B cell (primary cell): ENCODE measurements at regions not wholly inside any gene's neighbourhood (a gene's known extent, or its start where the extent isn't known, plus 50 kb on each side); places are given as distances from the start of the nearest gene placed in this dataset.

Experiments used
- EZH2 ChIP-seq: IDR thresholded peaks from 2 replicates; pipeline ENCODE4 v1.6.1; 2012; ENCODE audit warnings: borderline replicate concordance, low read depth, mild to moderate bottlenecking, moderate library complexity, low read length; ENCODE audit not compliant: insufficient read depth, poor library complexity, severe bottlenecking
- TF ChIP-seq, protein P1 (sequence below): fragments of 200-600 bp; IDR thresholded peaks from one replicate; pipeline ENCODE4 v1.8.0; 2022; ENCODE audit warnings: antibody characterized with exemption, mild to moderate bottlenecking

DNA sequence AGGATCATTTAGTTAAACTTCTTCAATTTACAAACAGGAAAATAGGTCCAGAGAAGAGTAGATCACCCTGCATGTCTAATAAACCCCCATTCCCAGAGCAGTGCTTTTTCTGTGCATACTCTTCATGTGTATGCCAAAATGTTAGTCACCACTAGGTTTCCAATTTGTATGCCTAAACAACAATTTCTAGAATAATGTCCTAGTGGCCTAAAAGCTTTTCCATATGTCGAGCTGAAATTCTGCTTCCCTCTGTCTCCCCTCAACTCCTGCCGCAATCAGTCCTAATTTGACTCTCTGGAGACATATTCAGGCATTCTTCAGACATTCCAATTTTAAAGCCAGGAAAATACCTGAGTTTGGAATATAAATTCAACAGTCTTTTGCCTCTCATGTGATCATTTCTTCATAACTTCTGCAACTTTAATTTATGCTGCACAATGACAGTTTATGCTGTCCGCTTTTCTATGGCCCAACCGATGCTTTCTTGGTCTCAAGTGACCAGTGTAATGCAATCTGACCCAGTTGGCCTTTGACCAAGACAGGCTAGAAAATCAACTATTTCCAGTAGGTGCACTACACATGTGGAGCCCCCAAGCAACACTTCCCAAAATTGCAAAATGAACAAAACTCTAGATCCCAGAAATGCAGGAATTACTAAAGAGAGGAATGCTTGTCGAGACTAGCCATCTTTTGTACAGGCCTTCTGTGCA, 122.9 kb upstream of the FMR1 start:
- TF ChIP-seq, protein P1, sequence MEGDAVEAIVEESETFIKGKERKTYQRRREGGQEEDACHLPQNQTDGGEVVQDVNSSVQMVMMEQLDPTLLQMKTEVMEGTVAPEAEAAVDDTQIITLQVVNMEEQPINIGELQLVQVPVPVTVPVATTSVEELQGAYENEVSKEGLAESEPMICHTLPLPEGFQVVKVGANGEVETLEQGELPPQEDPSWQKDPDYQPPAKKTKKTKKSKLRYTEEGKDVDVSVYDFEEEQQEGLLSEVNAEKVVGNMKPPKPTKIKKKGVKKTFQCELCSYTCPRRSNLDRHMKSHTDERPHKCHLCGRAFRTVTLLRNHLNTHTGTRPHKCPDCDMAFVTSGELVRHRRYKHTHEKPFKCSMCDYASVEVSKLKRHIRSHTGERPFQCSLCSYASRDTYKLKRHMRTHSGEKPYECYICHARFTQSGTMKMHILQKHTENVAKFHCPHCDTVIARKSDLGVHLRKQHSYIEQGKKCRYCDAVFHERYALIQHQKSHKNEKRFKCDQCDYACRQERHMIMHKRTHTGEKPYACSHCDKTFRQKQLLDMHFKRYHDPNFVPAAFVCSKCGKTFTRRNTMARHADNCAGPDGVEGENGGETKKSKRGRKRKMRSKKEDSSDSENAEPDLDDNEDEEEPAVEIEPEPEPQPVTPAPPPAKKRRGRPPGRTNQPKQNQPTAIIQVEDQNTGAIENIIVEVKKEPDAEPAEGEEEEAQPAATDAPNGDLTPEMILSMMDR, result no peak
- no peak for TF ChIP-seq EZH2
